Sigmoid colon (tissue), 3 donors: ENCODE measurements at regions not wholly inside any gene's neighbourhood (a gene's known extent, or its start where the extent isn't known, plus 50 kb on each side); places are given as distances from the start of the nearest gene placed in this dataset.

Experiments used
- CTCF ChIP-seq, 4 experiments: fragments of 450-650 bp in 3 of 4; fragments of 200-600 bp in 1 of 4; IDR thresholded peaks; one replicate each; pipeline ENCODE4 v1.5.1; 2016 to 2019; ENCODE audit warnings: antibody characterized with exemption in 4 of 4, mild to moderate bottlenecking in 3 of 4, moderate library complexity in 2 of 4
- POLR2A ChIP-seq, 2 donors: fragments of 450-650 bp; IDR thresholded peaks; one replicate each; pipeline ENCODE4 v1.6.1; 2016; ENCODE audit warnings: antibody characterized with exemption in 2 of 2, mild to moderate bottlenecking in 2 of 2, moderate library complexity in 2 of 2

GRCh38 chr6:50965495-50965894, 146.8 kb downstream of the TFAP2B start:
- no peak for TF ChIP-seq CTCF (IDR thresholded peaks at IDR 0.05)
- no peak for TF ChIP-seq POLR2A (IDR thresholded peaks at IDR 0.05)
